HG03039 (cell line): ENCODE measurements at regions not wholly inside any gene's neighbourhood (a gene's known extent, or its start where the extent isn't known, plus 50 kb on each side); places are given as distances from the start of the nearest gene placed in this dataset.

Source experiments
- ATAC-seq: cut with Tn5 transposase; IDR thresholded peaks from one replicate; pipeline ENCODE4 v1.9.1; 2021; ENCODE audit warnings: mild to moderate bottlenecking, moderate library complexity; ENCODE audit not compliant: unreplicated experiment

- no peak for ATAC-seq
Observed at GRCh38 chr2:5444854-5445253, 247.3 kb upstream of the SOX11 start.

DNA sequence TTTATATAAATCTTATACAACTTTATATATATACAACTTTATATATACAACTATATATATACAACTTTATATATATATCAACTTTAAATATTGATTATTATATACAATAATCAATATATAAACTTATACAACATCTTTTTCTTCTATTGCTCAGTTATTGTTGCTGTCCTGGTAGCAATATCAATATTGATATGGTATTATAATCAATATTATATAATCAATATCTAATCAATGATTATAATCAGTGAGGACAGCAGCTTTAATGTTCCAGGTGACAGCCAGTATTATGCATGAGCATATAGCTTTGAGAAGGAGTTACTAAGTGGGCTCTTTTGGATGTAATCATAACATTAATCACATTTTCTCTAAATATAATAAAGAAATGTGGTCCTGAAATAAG is 242.3 kb upstream of the SOX11 start:
- ATAC-seq, result no peak

GRCh38 chr2:5453220-5454050 is 238.7 kb upstream of the SOX11 start:
- ATAC-seq, result no peak

- ATAC-seq, result no peak
Observed at GRCh38 chr2:5454051-5454390, 238.2 kb upstream of the SOX11 start.

- ATAC-seq, result no peak
Observed at GRCh38 chr2:5459041-5459440, 233.1 kb upstream of the SOX11 start.

- ATAC-seq, result no peak
Observed at GRCh38 chr2:5464657-5465056, 227.5 kb upstream of the SOX11 start.

- no peak for ATAC-seq
Observed at GRCh38 chr2:5465859-5466258, 226.3 kb upstream of the SOX11 start.

DNA sequence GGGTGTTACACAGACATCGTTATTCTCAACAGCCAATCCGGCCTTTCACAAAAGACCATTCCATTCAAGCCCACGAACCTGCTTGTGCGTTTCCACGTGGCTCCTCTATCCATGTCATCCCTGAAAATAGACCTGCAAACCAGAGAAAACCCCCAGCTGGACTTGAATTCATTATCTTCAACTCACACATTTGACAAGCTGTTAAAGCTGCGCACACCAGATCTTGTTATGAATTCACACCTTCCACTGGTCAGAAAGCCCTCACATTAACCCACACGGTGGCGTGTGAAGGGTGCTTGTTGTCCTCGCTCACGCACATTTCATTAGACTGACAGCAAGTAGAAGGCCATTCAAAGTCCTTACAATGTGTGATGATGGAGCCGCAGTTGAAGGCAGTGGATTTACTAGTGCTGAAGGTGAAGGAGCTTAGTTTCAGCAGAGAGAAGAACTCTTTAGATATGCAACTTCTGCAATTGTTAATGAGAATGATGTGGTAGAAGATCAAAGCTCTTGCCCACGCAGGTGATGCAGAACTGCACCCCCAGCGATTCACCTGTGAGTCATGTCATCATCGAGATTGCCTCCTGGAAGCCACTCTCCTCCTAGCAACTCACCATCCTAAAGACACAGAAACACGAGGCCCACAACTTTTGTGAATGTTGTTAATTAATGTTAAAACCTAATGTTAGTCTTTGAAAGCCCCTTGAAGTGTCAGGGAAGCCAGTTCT is 224.8 kb upstream of the SOX11 start:
- no peak for ATAC-seq

- ATAC-seq, result no peak
Observed at GRCh38 chr2:5472673-5473072, 219.5 kb upstream of the SOX11 start.

- no peak for ATAC-seq
Observed at GRCh38 chr2:5473635-5474034, 218.5 kb upstream of the SOX11 start.

DNA sequence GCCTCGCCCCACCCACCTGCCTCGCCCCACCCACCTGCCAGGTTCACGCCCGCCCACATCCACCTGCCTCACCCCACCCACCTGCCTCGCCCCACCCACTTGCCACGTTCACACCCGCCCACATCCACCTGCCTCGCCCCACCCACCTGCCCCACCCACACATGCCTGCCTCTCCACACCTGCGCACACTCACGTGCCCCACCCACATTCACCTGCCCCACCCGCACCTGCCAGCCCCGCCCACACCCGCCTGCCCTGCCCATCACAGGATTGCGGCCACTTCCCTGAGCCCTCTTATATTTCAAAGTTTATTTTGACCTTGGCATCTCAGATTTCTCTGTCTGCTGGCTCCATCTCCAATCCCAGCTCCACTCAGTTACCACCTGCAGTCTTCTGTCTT is 217.5 kb upstream of the SOX11 start:
- ATAC-seq, result no peak

DNA sequence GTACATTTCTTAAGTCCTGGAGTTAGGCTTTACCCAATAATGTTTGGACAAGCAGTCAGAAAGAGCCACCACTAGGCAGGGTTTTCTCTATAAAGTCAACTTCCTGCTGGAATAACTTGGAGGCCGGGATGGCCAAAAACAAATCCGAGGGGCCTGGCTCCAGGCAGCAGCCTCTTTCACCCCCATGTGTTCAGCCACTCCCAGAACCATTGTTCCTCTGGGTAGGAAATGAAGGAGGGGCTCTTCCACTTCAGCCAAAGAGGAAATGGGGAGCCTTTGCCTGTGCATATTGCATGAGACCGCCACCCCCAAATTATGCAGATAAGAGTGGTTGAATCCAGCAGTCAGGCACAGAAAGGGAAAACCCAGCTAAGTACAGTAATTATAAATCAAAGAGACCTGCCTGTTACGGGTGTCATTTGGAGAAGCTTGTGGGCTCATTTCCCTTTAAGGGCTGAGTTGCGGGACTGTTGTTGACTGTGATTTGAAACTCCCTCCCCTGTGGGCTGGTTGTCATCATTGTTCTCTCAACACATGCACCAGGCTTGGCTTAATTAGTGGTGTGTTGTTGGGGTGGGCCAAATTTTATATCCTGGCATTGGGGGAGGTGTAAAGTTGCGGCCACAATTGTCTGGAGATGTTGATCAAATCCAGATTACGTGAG is 212.8 kb upstream of the SOX11 start:
- no peak for ATAC-seq

GRCh38 chr2:5482929-5483331 is 209.3 kb upstream of the SOX11 start:
- no peak for ATAC-seq

DNA sequence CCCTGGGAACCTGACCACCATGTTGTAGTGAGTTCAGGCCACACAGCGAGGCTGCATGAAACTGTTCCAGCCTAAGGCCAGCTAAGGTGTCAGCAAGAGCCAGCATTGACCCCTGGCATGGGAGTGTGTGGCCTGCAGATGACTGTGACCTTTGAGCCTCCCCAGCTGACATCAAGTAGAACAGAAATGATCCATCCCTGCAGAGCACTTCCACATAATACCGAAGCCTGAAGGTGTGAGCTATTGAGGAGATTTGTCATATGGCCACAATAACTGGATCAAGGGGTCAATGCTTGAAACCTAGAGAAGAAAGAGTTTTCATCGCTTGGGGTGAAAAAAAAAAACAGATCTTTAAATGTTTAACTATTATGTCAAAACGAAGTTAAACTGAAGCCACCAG is 207.3 kb upstream of the SOX11 start:
- ATAC-seq, result no peak

- ATAC-seq, result no peak
Observed at GRCh38 chr2:5491523-5491922, 200.7 kb upstream of the SOX11 start.

GRCh38 chr2:5493256-5493655 is 198.9 kb upstream of the SOX11 start:
- no peak for ATAC-seq

GRCh38 chr2:5494212-5494611 is 198.0 kb upstream of the SOX11 start:
- no peak for ATAC-seq

- no peak for ATAC-seq
Observed at GRCh38 chr2:5495586-5495985, 196.6 kb upstream of the SOX11 start.

- ATAC-seq, result no peak
Observed at GRCh38 chr2:5497874-5498273, 194.3 kb upstream of the SOX11 start.

DNA sequence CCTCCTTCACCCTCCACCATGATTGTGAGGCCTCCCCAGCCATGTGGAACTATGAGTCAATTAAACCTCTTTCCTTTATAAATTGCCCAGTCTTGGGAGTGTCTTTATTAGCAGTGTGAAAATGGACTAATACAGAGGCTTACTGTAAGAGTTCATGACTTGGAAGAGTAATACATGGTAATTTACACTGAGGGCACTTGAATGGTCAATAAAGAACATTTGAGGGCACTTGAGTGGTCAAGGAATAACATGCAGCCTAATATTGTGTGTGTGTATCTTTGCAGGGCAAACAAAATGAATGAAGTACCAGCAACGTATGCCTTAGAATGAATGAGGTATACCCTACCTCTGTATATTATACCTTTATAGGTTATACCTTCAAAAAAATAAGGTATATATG is 190.4 kb upstream of the SOX11 start:
- no peak for ATAC-seq

GRCh38 chr2:5502385-5502784 is 189.8 kb upstream of the SOX11 start:
- ATAC-seq, result no peak

GRCh38 chr2:5504756-5505155 is 187.4 kb upstream of the SOX11 start:
- no peak for ATAC-seq
